ENCODE measurements at regions not wholly inside any gene's neighbourhood (a gene's known extent, or its start where the extent isn't known, plus 50 kb on each side); places are given as distances from the start of the nearest gene placed in this dataset.
"Not testable (repeated sequence)": the region's sequence is repeated elsewhere in the genome, so short reads cannot be mapped to it uniquely, and the experiment has no call there.

GRCh38 chr5:74461251-74461650 lies 179.3 kb downstream of the ENC1 start:
- DNase-seq (ENCODE audit: low read depth), result no peak

GRCh38 chr5:74460694-74461093 lies 179.8 kb downstream of the ENC1 start:
- no peak for DNase-seq (ENCODE audit: low read depth)

- DNase-seq (ENCODE audit: low read depth), result no peak
These were observed 180.5 kb downstream of the ENC1 start for GRCh38 chr5:74459984-74460383.

- DNase-seq (ENCODE audit: low read depth), result no peak
These were observed 182.7 kb downstream of the ENC1 start for GRCh38 chr5:74457876-74458275.

- no peak for DNase-seq (ENCODE audit: low read depth)
These were observed 186.1 kb downstream of the ENC1 start for GRCh38 chr5:74454263-74455030.

- no peak for DNase-seq (ENCODE audit: low read depth)
These were observed 187.7 kb downstream of the ENC1 start for GRCh38 chr5:74452856-74453255.

- no peak for DNase-seq (ENCODE audit: low read depth)
These were observed 190.4 kb downstream of the ENC1 start for GRCh38 chr5:74450095-74450494.

GRCh38 chr5:74446725-74447241 lies 193.7 kb downstream of the ENC1 start:
- no peak for DNase-seq (ENCODE audit: low read depth)

GRCh38 chr5:74442466-74442865 lies 198.1 kb downstream of the ENC1 start:
- no peak for DNase-seq (ENCODE audit: low read depth)

- DNase-seq (ENCODE audit: low read depth), result no peak
These were observed 198.9 kb downstream of the ENC1 start for GRCh38 chr5:74441616-74442015.

- DNase-seq (ENCODE audit: low read depth), result no peak
These were observed 200.2 kb downstream of the ENC1 start for GRCh38 chr5:74440341-74440740.

GRCh38 chr5:74437870-74438269 lies 202.7 kb downstream of the ENC1 start:
- DNase-seq (ENCODE audit: low read depth), result not testable (repeated sequence)

GRCh38 chr5:74433896-74434829 lies 206.4 kb downstream of the ENC1 start:
- no peak for DNase-seq (ENCODE audit: low read depth)

GRCh38 chr5:74433255-74433895 lies 207.2 kb downstream of the ENC1 start:
- no peak for DNase-seq (ENCODE audit: low read depth)

- no peak for DNase-seq (ENCODE audit: low read depth)
These were observed 207.8 kb downstream of the ENC1 start for GRCh38 chr5:74432721-74433120.

GRCh38 chr5:74432216-74432615 lies 208.3 kb downstream of the ENC1 start:
- no peak for DNase-seq (ENCODE audit: low read depth)

- DNase-seq (ENCODE audit: low read depth), result no peak
These were observed 209.2 kb downstream of the ENC1 start for GRCh38 chr5:74431290-74431669.

- DNase-seq (ENCODE audit: low read depth), result no peak
These were observed 209.8 kb downstream of the ENC1 start for GRCh38 chr5:74430631-74431289.

- no peak for DNase-seq (ENCODE audit: low read depth)
These were observed 211.0 kb downstream of the ENC1 start for GRCh38 chr5:74429495-74429894.

- no peak for DNase-seq (ENCODE audit: low read depth)
These were observed 211.7 kb downstream of the ENC1 start for GRCh38 chr5:74428876-74429275.

GRCh38 chr5:74428275-74428674 lies 212.3 kb downstream of the ENC1 start:
- DNase-seq (ENCODE audit: low read depth), result no peak

- DNase-seq (ENCODE audit: low read depth), result no peak
These were observed 214.0 kb downstream of the ENC1 start for GRCh38 chr5:74426506-74426905.
